Keratinocyte (primary cell): ENCODE measurements at regions not wholly inside any gene's neighbourhood (a gene's known extent, or its start where the extent isn't known, plus 50 kb on each side); places are given as distances from the start of the nearest gene placed in this dataset.

Experiments used
- CTCF ChIP-seq, 3 experiments: IDR thresholded peaks in 1 of 3; conservative IDR thresholded peaks in 1 of 3; optimal IDR thresholded peaks in 1 of 3; 2 replicates in 2 of 3; 3 replicates in 1 of 3; pipeline versions ENCODE3 to v1.5.1; 2011; ENCODE audit warnings: low read length in 3 of 3, mild to moderate bottlenecking in 3 of 3, moderate library complexity in 2 of 3, control low read depth in 1 of 3, inconsistent platforms in 1 of 3; ENCODE audit not compliant: insufficient read depth in 2 of 3; ENCODE audit errors: extremely low read depth in 1 of 3
- EZH2 ChIP-seq: IDR thresholded peaks from one replicate; pipeline ENCODE4 v1.6.1; 2012; ENCODE audit warnings: inconsistent platforms, mild to moderate bottlenecking, low read length, moderate library complexity

GRCh38 chrX:139201924-139202323 lies 328.6 kb upstream of the F9 start:
- TF ChIP-seq EZH2 (no peak), CTCF (optimal IDR thresholded peaks at IDR 0.05 in 1 of 3, IDR thresholded peaks at IDR 0.05 in 1 of 3, conservative IDR thresholded peaks at IDR 0.05 in 1 of 3; ENCODE audit: extremely low read depth in 1 of 3, insufficient read depth in 2 of 3, low read length in 3 of 3) (no peak)
